HG03378 (cell line): ENCODE measurements at regions not wholly inside any gene's neighbourhood (a gene's known extent, or its start where the extent isn't known, plus 50 kb on each side); places are given as distances from the start of the nearest gene placed in this dataset.
A peak's percentile ranks its signal among the peaks of the same experiment; 100 is the strongest.

Experiments
- ATAC-seq: cut with Tn5 transposase; IDR thresholded peaks from one replicate; pipeline ENCODE4 v1.9.1; 2021; ENCODE audit warnings: mild to moderate bottlenecking, moderate library complexity; ENCODE audit not compliant: unreplicated experiment

DNA sequence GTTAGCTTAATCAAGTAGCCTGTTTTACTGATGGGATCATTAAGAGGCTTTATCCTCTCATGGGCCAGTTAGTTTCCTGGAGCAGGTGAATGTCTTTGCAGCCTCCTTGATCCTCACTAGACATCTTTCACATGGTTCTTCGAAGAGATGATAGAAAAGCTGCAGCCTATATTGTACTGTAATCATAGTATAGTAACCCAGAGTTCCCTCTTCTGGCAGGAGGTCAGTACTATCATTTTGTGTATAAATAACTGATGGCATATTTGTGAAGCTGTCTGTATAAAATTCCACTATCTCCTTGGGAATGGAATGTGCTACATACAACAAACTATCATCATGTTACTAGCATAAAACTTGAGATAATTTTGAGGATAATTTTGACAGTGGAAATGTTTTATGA, 123.8 kb upstream of the PRPS1L1 start:
- ATAC-seq, result no peak

DNA sequence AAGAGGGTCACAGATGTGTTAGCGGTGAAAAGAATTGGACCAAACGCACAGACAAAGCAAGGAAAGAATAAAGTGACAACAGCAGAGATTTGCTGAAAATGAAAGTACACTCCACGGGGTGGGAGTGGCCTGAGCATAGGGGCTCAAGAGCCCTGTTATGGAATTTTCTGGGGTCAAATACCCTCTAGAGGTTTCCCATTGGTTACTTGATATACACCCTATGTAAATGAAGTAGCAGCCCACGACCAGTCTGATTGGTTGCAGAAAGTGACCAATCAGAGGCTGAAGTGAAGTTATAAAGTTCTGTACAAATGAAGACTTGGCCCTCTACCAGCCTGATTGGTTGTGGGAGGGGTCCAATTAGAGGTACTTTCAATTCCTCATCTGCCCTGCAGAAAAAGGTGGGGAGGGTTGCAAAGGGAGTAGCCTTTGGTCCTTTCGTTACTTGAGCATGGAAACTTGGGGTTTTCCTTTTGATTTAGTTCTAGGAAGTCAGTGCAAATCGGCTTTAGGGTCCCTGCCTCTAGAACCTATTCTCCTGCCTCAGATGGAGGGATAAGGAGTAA, 125.6 kb upstream of the PRPS1L1 start:
- ATAC-seq, result no peak

DNA sequence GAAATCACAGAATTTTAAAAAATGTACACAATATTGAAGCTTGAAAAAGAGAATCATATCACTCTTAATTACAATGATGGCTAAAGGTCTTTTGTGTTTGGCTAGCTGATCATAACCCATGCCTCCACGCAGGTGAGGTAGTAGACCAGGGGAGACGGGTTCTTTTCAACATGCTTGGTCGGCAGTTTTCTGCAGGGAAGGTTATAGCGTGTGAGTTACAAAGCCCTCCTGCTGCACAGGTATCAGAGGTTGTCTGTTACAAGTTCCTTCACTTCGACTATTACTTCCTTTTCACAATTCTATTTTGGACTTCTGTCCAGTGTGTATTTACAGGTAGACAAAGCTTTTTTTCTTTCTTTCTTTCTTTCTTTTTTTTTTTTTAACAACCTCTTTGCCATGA, 127.1 kb upstream of the PRPS1L1 start:
- no peak for ATAC-seq

DNA sequence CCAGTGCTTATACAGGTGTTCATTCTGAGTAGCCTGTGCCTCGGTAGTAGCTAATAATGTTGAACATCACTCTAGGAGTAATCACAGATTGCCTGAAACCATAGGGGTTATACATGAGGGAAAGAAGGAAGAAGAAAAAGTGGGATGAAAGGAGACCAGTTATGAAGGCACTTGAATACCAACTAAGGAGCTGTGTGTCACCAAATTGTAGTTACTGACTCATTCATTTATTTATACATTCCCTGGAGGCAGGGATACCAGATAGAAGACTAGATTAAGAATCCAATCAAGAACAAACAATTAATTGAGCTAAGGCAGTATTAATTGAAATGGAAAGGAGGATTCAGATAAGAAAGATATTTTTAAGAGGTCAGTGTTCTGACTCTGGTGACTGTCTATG, 129.6 kb upstream of the PRPS1L1 start:
- no peak for ATAC-seq

DNA sequence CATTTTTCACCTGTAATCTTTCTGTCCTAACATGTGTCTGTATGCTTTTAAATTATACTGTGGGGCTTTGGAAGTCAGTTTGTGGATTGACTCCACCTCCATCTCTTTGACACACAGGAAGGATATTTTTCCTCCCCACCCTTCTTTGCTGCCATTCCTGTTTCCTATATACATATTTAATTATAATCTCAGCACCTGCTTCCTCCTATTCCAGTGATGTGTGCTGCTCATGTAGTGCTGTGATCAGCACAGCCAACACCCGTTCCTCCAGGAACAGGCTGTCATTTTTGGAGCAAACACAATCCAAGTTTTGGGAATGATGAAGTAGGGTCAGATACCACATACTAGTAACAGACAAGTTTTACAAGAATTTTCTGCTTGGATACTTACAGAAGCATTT, 135.0 kb upstream of the PRPS1L1 start:
- ATAC-seq, result no peak

DNA sequence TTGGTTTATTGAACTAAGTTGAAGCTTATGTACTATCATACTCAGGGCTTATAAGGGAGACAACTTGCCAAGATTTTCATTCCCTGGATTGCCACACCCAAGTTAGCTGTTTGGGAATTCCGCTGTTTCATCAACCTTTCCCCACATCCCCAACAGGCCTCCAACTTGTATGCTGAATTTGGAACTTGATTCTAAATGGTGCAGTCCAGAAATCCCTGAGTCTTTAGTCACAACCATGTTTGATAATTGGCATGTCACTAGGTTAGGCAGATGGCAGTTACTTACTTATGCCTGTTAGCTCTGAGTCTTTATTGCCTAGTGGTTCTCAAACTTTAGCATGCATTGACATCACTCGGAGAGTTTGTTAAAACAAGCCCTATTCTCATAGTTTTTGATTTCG, 135.4 kb upstream of the PRPS1L1 start:
- no peak for ATAC-seq

DNA sequence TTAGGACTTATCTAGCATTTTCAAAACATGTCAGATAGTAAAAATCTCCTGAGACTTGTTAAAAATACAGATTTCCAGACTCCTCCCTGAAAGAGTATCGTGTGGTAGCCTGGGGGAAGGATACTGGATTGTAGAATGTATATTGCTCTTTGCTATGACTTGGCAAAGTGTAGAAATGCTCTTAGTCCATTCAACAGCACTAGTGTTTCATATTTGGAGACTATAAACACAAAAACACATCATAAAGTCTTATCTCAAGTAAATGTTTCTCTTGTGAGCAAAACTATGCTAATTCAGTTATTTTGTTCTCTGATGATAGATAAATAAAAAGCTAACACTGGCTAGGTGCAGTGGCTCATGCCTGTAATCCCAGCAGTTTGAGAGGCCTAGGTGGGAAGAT, 137.5 kb upstream of the PRPS1L1 start:
- no peak for ATAC-seq

DNA sequence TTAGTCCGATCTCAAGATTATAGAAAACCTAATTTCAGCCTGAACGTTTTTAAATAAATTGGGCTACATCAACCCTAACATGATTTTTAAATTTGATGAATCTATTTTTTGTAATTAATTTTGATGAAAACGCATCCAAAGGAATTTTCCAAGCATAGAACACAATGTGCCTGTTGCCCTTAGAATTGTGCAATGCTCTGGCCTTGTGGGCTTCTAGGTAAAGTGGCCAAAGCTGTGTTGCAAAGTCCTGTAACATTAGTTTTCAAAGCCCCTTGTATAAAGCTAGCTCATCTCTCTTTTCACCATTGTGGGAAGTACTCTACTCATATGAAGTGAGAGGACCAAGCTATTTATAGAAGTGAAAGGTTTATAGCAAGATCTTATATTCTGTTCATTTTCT, 138.4 kb upstream of the PRPS1L1 start:
- ATAC-seq, result no peak

DNA sequence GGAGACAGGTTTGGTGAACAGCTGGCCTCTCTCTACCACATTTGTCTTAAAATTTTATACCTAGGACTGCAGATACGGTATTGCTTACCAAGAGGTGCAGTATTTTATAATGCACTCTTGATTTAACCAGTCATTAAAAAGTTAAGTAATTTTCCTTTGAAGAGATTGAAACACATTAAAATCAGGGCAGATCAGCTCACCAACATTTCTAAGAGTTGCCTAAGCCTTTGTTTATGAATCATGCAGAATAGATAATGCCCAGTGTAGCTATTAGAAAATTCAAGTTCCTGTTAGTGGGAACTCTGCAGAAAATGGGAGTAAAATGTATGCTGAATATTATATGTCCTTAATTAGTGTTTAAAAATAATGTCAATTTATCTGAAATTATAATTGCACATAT, 140.2 kb upstream of the PRPS1L1 start:
- no peak for ATAC-seq

DNA sequence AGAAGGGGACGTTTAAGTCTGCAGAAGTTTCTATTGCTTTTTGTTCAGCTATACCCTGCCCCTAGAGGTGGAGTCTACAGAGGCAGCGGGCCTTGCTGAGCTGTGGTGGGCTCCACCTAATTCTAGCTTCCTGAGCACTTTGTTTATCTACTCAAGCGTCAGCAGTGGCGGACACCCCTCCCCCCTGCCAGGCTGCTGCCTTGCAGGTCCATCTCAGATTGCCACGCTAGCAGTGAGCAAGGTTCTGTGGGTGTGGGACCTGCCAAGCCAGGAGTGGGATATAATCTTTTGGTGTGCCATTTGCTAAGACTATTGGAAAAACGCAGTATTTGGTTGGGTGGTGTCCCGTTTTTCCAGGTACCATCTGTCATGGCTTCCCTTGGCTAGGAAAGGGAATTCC, 147.3 kb upstream of the PRPS1L1 start:
- no peak for ATAC-seq

DNA sequence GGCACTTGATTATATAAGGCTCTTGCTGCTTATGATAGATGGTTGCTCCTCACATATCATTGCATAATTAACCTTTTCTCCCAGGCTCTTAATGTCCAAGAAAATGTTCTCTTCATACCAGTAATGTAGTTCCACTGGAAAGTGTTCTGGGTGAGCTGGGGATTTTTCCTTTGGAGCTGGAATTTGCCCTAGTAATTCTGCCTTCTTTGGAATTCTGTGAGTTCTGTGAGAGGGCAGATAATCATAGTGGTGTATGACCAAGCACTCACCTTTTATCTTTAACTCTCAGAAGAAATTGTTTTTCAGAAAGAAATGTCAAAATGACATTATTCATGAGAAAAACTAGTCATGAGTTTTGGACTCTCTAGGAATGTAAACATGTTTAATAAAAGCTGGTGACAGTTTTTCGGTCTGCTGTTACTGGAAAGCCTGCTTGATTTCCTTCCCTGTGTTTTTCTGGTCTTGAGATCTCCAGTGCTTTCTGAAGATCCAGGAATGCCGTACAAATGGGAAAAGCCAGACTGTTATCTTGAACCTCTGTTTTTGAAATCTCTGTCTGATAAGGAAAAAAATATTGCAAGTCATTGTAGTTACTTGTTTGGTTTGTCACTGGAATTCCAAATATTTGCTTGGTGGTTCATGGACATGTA, 148.3 kb upstream of the PRPS1L1 start:
- no peak for ATAC-seq

DNA sequence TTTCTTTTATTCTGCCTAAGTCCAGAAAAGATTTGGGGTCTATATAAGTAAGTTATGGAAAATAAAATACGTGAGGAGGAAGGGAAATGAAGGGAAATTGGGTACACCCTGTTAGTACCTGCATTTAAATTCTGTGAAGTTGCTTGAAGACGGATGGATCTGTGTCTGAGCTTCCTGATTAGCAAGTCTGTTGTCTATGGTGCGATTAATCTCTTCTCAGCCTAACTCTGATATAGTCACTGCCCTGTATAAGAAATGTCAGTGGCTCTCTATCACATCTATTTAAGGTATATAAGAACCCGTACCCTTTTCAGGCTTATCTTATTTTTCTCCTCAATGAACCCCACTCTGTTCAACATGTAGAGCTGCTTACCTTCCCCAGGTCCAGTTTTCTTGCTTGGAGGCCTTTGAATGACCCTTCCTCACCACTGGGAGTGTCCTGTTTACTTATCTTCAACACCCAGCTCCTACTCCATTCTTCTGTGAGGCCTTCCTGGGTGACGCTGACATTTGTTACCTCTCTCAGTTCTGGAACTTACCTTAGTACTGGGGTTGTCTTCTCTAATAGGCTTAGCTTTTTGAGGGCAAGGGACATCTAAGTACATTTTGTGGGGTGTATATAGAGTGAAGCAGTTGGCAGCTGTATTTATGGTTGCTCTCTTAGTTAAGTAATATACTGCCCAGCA, 149.6 kb upstream of the PRPS1L1 start:
- no peak for ATAC-seq

DNA sequence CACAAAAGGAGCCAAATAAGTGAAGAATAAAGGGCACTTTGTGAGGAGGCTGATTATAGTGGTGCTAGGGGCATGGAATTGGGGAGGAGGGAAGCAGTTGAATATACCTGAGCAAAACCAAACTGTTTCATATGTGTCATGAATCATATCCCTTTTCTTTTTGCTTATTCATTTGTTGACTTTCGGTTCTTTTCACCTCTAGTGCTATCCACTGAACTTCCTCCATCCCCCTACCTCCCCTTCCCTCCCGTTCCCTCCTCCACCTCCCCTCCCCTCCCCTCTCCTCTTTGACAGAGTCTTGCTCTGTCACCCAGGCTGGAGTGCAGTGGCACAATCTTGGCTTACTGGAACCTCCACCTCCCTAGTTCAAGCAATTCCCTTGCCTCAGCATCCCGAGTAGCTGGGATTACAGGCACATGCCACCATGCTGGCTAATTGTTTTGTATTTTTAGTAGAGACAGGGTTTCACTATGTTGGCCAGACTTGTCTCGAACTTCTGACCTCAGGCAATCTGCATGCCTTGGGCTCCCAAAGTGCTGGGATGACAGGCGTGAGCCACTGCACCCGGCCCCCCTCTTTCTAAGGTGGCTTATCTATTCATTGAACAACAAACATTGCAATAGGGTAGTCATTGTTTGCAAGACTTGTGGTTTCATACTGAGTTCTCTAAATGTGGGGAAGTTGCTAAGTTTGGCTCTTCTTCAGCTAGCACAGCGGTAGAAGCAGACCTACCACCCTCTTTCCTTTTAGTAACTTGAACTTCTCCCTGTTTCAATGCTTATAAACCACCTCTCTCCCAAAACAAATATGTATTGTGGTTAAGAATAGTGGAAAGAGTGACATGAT, 150.4 kb upstream of the PRPS1L1 start:
- ATAC-seq, result peak; percentile 94

DNA sequence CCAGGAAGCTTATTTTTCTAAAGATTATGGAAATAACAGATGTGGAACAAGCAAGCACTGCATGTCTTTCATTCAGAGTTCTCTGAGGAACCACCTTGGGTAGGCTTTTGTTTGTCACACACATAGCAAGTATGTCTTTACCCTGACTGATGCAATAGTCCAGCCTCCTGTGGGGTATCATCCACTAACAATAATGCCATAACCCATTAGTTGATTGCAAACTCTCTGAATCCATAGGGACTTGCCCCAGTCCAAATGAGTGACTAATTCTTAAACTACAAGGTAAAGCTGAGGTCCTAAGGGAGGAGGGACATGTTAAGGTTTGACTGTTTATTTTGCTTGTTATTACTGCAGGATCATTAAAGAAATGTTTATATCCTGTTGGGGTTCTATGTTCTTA, 151.4 kb upstream of the PRPS1L1 start:
- no peak for ATAC-seq

DNA sequence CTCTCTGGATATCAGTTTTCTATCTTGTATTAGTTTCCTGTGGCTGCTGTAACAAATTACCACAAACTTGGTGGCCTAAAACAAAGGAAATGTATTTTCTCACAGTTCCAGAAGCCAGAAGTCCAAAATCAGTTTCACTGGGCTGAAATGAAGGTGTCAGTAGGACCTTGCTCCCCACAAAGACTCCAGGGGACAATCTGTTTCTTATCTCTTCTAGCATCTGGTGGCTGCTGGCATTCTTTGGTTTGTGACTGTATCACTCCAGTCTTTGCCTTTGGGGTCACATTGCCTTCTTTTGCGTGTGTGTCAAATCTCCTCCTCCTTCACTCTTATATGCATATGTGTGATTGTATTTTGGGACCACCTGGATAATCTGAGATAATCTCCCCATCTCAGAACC, 153.0 kb upstream of the PRPS1L1 start:
- ATAC-seq, result no peak

DNA sequence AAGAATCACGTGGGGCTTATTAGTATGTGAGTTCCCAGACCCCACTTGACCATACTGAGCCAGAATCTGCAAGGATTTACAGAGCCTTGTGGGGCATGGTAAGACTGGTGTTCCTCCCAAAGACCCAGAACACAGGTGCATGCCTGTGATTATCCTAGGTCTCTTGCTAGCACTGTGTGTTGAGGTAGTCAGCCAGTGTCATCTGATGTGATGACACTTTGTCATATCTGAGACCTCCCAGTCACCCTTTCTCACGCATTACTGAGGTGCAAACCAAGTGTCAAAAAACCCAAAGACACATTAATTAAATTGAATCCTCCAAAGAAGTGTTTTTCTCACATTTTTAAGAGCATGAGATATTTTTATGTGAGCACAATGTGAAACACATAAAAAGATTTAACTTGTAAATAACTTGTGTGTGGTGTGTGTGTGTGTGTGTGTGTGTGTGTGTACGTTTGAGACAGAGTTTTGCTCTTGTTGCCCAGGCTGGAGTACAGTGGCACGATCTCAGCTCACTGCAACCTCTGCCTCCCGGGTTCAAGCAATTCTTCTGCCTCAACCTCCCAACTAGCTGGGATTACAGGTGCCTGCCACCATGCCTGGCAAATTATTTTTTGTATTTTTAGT, 162.0 kb upstream of the PRPS1L1 start:
- ATAC-seq, result no peak

DNA sequence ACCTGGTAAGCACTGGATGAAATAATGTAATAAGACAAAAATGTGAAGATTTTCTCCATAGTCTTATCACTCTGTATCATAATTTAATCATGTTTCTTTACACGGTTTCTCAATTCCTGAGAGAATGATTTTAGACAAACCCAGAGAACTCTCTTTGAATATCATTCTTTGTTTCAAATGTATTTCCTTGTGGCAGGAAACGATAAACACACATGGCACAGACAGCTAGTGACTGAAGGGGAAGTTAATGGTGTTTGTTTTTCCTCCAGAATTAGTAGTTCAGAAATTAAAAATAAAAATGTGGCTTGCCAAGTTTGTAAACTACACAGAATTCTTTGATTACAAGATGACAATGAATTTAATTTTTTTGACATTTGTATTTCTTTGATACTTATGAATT, 163.7 kb upstream of the PRPS1L1 start:
- ATAC-seq, result no peak

DNA sequence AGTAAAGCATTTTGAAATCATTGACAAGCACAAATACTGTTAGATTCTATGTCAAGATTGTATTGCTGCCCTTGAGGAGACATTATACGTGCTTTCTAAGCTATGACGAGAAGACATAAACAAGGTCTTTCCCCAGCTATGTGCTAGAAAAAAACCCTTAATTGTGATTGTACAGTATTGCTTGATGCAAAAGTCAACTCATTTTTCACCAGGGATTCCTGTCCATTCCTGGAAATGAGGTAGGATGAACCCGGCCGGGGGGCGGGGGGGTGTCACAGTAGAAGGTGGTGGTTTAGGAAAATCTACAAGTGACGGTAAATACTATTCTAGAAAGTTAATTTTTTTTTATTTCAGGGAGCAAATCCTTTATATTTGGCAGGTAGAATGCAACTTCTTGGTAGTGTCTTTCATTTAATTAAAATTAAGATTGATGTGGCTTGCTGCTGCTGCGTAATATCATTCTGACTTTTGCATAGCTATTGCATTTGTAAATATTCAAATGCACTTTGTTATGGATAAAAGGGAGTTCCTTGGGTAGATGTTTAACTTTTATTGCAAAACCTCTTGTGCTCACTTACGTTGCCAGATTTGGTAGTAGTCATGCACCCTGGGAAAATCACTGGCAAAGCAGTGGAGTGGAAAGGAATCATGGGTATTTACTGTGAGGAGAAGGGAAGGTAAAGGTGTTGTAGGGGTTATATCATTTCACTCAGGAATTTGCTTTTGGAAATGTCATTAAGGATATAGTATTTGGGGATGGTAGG, 164.4 kb upstream of the PRPS1L1 start:
- ATAC-seq, result no peak

DNA sequence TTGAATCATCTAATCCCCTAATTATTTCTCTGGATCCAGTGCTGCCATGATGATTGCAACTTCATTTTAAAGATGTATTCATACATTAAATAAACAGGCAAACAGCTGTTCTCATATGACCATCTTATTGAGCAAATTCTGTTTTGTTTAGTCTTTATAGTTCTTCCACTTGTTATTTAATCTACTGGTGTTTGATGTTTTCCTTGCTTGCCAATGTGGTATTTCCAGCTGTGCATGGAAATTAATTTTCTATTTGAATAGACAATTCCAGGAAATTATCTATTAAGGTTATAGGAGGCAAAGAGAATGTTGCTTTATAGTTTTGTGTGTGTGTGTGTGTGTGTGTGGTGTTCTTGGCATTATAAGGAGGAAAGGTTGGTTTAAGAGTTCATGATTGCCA, 167.0 kb upstream of the PRPS1L1 start:
- no peak for ATAC-seq

DNA sequence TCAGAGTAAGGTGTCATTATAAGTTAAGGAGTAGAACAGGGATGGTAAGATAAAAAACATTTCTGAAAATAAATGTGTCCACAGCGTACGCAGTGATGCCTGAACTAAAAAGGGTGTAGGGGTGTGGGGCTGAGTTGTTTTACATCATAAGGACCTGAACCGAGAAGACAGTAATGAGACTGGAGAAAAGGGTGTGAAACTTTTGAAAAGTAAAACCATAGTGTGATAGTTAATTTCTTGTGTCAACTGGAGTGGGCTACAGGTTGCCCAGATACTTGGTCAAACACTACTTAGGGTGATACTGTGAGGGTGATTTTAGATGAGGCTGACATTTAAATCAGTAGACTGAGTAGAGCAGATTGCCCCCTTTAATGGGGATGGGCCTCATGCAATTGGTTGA, 169.0 kb upstream of the PRPS1L1 start:
- no peak for ATAC-seq

DNA sequence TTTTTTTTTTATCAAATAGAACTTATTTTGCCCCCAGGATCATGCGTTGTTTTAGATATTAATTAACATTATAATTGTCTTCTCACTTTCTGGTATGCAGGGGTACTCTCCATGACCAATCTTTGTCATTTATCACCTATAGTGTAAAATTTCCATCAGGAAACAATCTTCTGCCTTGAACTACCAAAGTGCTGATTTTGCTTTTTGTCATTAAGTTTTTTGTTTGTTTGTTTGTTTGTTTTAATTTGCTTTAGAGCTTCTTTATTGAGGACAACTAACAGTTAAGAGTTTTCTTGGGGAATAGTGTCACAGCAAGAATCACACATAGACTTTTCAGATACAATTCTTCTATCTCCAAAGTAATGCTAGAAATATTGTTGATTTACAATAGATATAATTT, 171.2 kb upstream of the PRPS1L1 start:
- no peak for ATAC-seq
